Keratinocyte (primary cell): ENCODE measurements at regions not wholly inside any gene's neighbourhood (a gene's known extent, or its start where the extent isn't known, plus 50 kb on each side); places are given as distances from the start of the nearest gene placed in this dataset.

Experiments
- DNase-seq: peaks from one replicate; pipeline ENCODE4 v3.0.0-alpha.2; 2011; ENCODE audit warnings: low read depth, missing footprints, low spot score
- FAIRE-seq: peaks from 2 replicates; lab custom pipeline; 2011; peaks lifted over from hg19 to GRCh38; lab: Jason Lieb, UNC
- H2AFZ ChIP-seq: 2 replicates; pipeline ENCODE4 v1.6.0; 2012; ENCODE audit warnings: low read length, control low read depth, inconsistent platforms; ENCODE audit not compliant: control insufficient read depth
- H3K27ac ChIP-seq: 2 replicates; pipeline ENCODE4 v1.5.1; 2011; ENCODE audit warnings: low read length; ENCODE audit not compliant: control insufficient read depth, insufficient read depth
- H3K27me3 ChIP-seq: 3 replicates; pipeline ENCODE4 v1.6.0; 2011; ENCODE audit warnings: low read length; ENCODE audit not compliant: control insufficient read depth, insufficient read depth; ENCODE audit errors: extremely low read depth
- H3K36me3 ChIP-seq, 2 experiments: 2 replicates in 1 of 2; 3 replicates in 1 of 2; pipeline ENCODE4 v1.5.1; 2011; ENCODE audit warnings: low read length in 2 of 2, mild to moderate bottlenecking in 1 of 2; ENCODE audit not compliant: control insufficient read depth in 2 of 2, insufficient read depth in 2 of 2; ENCODE audit errors: extremely low read depth in 1 of 2
- H3K4me1 ChIP-seq: 3 replicates; pipeline ENCODE4 v1.5.1; 2011; ENCODE audit warnings: low read length; ENCODE audit not compliant: control insufficient read depth, insufficient read depth; ENCODE audit errors: extremely low read depth
- H3K4me2 ChIP-seq: 3 replicates; pipeline ENCODE4 v1.6.0; 2011; ENCODE audit warnings: low read depth, low read length; ENCODE audit not compliant: control insufficient read depth, insufficient read depth; ENCODE audit errors: extremely low read depth
- H3K4me3 ChIP-seq, 3 experiments: fragments of 200-600 bp in 1 of 3; sonication (generic) in 1 of 3; 2 replicates in 2 of 3; 3 replicates in 1 of 3; pipeline ENCODE4 v1.5.1; 2011 to 2016; ENCODE audit warnings: low read length in 3 of 3, mild to moderate bottlenecking in 3 of 3, control low read depth in 2 of 3, inconsistent platforms in 1 of 3, low read depth in 1 of 3, mixed read lengths in 1 of 3, mixed run types in 1 of 3, moderate library complexity in 1 of 3; ENCODE audit not compliant: control insufficient read depth in 2 of 3, insufficient read depth in 2 of 3; ENCODE audit errors: extremely low read depth in 1 of 3
- H3K79me2 ChIP-seq: 2 replicates; pipeline ENCODE4 v1.6.0; 2012; ENCODE audit warnings: low read length; ENCODE audit not compliant: control insufficient read depth, insufficient read depth
- H3K9ac ChIP-seq: 3 replicates; pipeline ENCODE4 v1.6.0; 2011; ENCODE audit warnings: low read length; ENCODE audit not compliant: control insufficient read depth, insufficient read depth; ENCODE audit errors: extremely low read depth
- H3K9me1 ChIP-seq: 3 replicates; pipeline ENCODE4 v1.6.0; 2011; ENCODE audit warnings: low read length; ENCODE audit not compliant: control insufficient read depth, insufficient read depth; ENCODE audit errors: extremely low read depth
- H3K9me3 ChIP-seq: 2 replicates; pipeline ENCODE4 v1.5.1; 2012; ENCODE audit warnings: low read depth, low read length; ENCODE audit not compliant: control insufficient read depth
- H4K20me1 ChIP-seq: 3 replicates; pipeline ENCODE4 v1.6.0; 2011; ENCODE audit warnings: low read length; ENCODE audit not compliant: control insufficient read depth, insufficient read depth; ENCODE audit errors: extremely low read depth
- CTCF ChIP-seq, 3 experiments: IDR thresholded peaks in 1 of 3; conservative IDR thresholded peaks in 1 of 3; optimal IDR thresholded peaks in 1 of 3; 2 replicates in 2 of 3; 3 replicates in 1 of 3; pipeline versions ENCODE3 to v1.5.1; 2011; ENCODE audit warnings: low read length in 3 of 3, mild to moderate bottlenecking in 3 of 3, moderate library complexity in 2 of 3, control low read depth in 1 of 3, inconsistent platforms in 1 of 3; ENCODE audit not compliant: insufficient read depth in 2 of 3; ENCODE audit errors: extremely low read depth in 1 of 3
- EZH2 ChIP-seq: IDR thresholded peaks from one replicate; pipeline ENCODE4 v1.6.1; 2012; ENCODE audit warnings: inconsistent platforms, mild to moderate bottlenecking, low read length, moderate library complexity
- dilution Hi-C: fragments of 300-500 bp; cut with MboI; formaldehyde crosslinking; loops from one replicate; pipeline ENCODE4 v1.7.0; 2020; ENCODE audit warnings: low sequenced_read_pairs; ENCODE audit not compliant: extremely low pct_ligation_motif_present

GRCh38 chr7:46589286-46589685 is 668.2 kb upstream of the IGFBP3 start:
- Histone ChIP-seq H3K9me1 (no peaks in the 10 kb centered on the region), H3K36me3 (no peaks in the 10 kb centered on the region), H3K79me2 (no peaks in the 10 kb centered on the region), H2AFZ (no peak overlapping the region), H3K9ac (no peak overlapping the region), H3K4me1 (no peaks in the 10 kb centered on the region), H3K4me2 (no peak overlapping the region), H3K27ac (no peak overlapping the region), H3K4me3 (no peak overlapping the region), H4K20me1 (no peaks in the 10 kb centered on the region), H3K9me3 (no peaks in the 10 kb centered on the region), H3K27me3 (no peaks in the 10 kb centered on the region)
- dilution Hi-C loops = no loop called here
- no peak for TF ChIP-seq CTCF (optimal IDR thresholded peaks at IDR 0.05 in 1 of 3, IDR thresholded peaks at IDR 0.05 in 1 of 3, conservative IDR thresholded peaks at IDR 0.05 in 1 of 3; ENCODE audit: extremely low read depth in 1 of 3, insufficient read depth in 2 of 3, low read length in 3 of 3)
- no peak for TF ChIP-seq EZH2
- FAIRE-seq (no peak), DNase-seq (no peak)

- FAIRE-seq = no peak
These were observed 665.3 kb upstream of the IGFBP3 start for GRCh38 chr7:46586406-46586805.

More at GRCh38 chr7:46586406-46586805, 665.3 kb upstream of the IGFBP3 start:
- no peak overlapping the region for H3K9ac ChIP-seq
- H3K9me3 ChIP-seq = no peaks in the 10 kb centered on the region
- no peaks in the 10 kb centered on the region for H3K79me2 ChIP-seq
- H3K36me3 ChIP-seq = no peaks in the 10 kb centered on the region
- TF ChIP-seq EZH2 (no peak), CTCF (optimal IDR thresholded peaks at IDR 0.05 in 1 of 3, IDR thresholded peaks at IDR 0.05 in 1 of 3, conservative IDR thresholded peaks at IDR 0.05 in 1 of 3; ENCODE audit: extremely low read depth in 1 of 3, insufficient read depth in 2 of 3, low read length in 3 of 3) (no peak)
- H2AFZ ChIP-seq = no peak overlapping the region
- H3K27ac ChIP-seq = no peak overlapping the region
- no peak overlapping the region for H3K4me2 ChIP-seq
- DNase-seq = no peak
- no peaks in the 10 kb centered on the region for H3K27me3 ChIP-seq
- peaks cover 8% of the 10 kb centered on the region for H3K4me1 ChIP-seq
- no peaks in the 10 kb centered on the region for H4K20me1 ChIP-seq
- no peak overlapping the region for H3K4me3 ChIP-seq
- H3K9me1 ChIP-seq = no peaks in the 10 kb centered on the region
- dilution Hi-C loops = no loop called here
